NT2/D1 (cell line): ENCODE measurements at regions not wholly inside any gene's neighbourhood (a gene's known extent, or its start where the extent isn't known, plus 50 kb on each side); places are given as distances from the start of the nearest gene placed in this dataset.

Experiments
- SUZ12 ChIP-seq: IDR thresholded peaks from 2 replicates; pipeline ENCODE4 v1.6.1; 2011; ENCODE audit not compliant: insufficient read length, insufficient read depth; ENCODE audit errors: extremely low read depth
- ZNF274 ChIP-seq: IDR thresholded peaks from 2 replicates; pipeline ENCODE4 v1.6.1; 2011; ENCODE audit warnings: mild to moderate bottlenecking, low read depth, low read length

- no peak for TF ChIP-seq ZNF274
- TF ChIP-seq SUZ12: no peak
These were observed 52.4 kb upstream of the PMFBP1 start for GRCh38 chr16:72224260-72224768.
